Stomach (tissue), 4 donors: ENCODE measurements at regions not wholly inside any gene's neighbourhood (a gene's known extent, or its start where the extent isn't known, plus 50 kb on each side); places are given as distances from the start of the nearest gene placed in this dataset.

Source experiments
- CTCF ChIP-seq, 7 experiments: fragments of 450-650 bp in 4 of 7; fragments of 200-600 bp in 3 of 7; sonication (generic) in 3 of 7; IDR thresholded peaks; one replicate each; pipeline ENCODE4 v1.5.1; 2016 to 2019; ENCODE audit warnings: antibody characterized with exemption in 7 of 7, control low read depth in 2 of 7, mild to moderate bottlenecking in 1 of 7
- EP300 ChIP-seq: sonication (generic); formaldehyde crosslinking; IDR thresholded peaks from one replicate; pipeline ENCODE4 v1.6.1; 2017; ENCODE audit warnings: antibody characterized with exemption
- POLR2A ChIP-seq, 4 donors: fragments of 450-650 bp; IDR thresholded peaks; one replicate each; pipeline ENCODE4 v1.6.1; 2016; ENCODE audit warnings: antibody characterized with exemption in 4 of 4, control low read depth in 2 of 4, mild to moderate bottlenecking in 1 of 4, moderate library complexity in 1 of 4

GRCh38 chr13:47081246-47081645 lies 184.4 kb upstream of the HTR2A start:
- no peak for TF ChIP-seq POLR2A (IDR thresholded peaks at IDR 0.05)
- no peak for TF ChIP-seq CTCF (IDR thresholded peaks at IDR 0.05)
- TF ChIP-seq EP300: no peak
